ENCODE measurements at regions not wholly inside any gene's neighbourhood (a gene's known extent, or its start where the extent isn't known, plus 50 kb on each side); places are given as distances from the start of the nearest gene placed in this dataset.

DNA sequence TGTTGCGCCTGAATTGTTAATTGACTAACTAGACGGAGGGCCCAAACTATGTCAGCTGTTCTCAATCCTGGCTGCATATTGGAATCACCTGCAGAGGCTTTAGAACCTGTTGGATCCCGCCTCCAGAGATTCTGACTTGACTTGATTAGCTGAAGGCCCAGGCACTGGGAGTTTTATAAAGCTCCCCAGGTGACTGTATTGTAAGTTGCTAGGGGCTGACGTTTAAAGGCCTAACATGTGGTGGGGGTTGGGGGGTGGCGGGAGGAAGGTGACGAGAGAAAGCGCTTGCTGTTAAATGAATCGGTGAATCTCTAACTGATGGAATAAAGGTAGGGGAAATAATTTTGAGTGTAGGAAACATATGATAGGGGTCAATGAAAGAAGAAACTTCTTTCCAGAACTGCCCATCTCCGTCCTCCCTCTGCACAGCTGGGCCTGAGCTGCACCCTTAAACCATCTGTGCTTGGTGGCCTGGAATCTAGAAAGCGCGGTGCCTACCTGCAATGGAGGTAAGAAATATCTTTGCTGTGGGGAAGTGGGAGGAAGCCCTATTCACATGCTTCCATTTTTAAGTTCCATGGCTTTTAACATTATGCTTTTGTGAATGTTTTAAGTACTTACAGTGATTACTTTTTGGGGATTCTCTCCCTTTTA lies 225.0 kb upstream of the FAM3C start:
- DNase-seq (ENCODE audit: low spot score) = no peak
- intact Hi-C loops (cut with DNase I) = no loop called here
- H3K27ac ChIP-seq = no peak overlapping the region
- no peaks in the 10 kb centered on the region for H3K36me3 ChIP-seq
- no peaks in the 10 kb centered on the region for H3K27me3 ChIP-seq (replicated peaks; ENCODE audit: insufficient read depth)
- 86% methylated on average over 11 of the region's 11 CpGs for WGBS
- no peaks in the 10 kb centered on the region for H3K4me1 ChIP-seq (replicated peaks)
- no peak overlapping the region for H3K4me3 ChIP-seq
- no peaks in the 10 kb centered on the region for H3K9me3 ChIP-seq
- TF ChIP-seq, protein P1, sequence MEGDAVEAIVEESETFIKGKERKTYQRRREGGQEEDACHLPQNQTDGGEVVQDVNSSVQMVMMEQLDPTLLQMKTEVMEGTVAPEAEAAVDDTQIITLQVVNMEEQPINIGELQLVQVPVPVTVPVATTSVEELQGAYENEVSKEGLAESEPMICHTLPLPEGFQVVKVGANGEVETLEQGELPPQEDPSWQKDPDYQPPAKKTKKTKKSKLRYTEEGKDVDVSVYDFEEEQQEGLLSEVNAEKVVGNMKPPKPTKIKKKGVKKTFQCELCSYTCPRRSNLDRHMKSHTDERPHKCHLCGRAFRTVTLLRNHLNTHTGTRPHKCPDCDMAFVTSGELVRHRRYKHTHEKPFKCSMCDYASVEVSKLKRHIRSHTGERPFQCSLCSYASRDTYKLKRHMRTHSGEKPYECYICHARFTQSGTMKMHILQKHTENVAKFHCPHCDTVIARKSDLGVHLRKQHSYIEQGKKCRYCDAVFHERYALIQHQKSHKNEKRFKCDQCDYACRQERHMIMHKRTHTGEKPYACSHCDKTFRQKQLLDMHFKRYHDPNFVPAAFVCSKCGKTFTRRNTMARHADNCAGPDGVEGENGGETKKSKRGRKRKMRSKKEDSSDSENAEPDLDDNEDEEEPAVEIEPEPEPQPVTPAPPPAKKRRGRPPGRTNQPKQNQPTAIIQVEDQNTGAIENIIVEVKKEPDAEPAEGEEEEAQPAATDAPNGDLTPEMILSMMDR (IDR thresholded peaks at IDR 0.05) = no peak
- no peak for TF ChIP-seq POLR2A (IDR thresholded peaks at IDR 0.05)
- TF ChIP-seq POLR2AphosphoS5 (IDR thresholded peaks at IDR 0.05) = no peak

DNA sequence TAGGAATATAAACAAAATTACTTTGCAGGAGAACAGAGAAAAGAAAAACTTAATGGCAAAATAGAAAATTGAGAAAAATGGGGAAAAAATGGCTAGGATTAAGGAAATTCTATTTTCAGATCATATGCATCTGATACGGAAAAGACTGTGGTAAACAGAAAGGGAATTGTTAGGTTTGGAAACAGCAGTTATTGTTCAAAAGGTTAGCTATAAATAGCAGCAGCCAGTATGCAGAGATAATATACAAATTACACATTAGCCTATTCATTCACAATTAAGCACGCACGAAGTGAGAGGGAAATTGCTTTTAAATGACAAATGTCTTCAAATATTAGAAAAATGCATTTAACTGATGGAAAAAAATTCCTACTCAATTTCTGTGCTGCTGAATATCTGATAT lies 224.1 kb upstream of the FAM3C start:
- no peak overlapping the region for H3K27ac ChIP-seq
- intact Hi-C loops (cut with DNase I) = no loop called here
- WGBS = 60% methylated on average over 3 of the region's 3 CpGs
- H3K9me3 ChIP-seq = no peaks in the 10 kb centered on the region
- TF ChIP-seq POLR2A (IDR thresholded peaks at IDR 0.05) = no peak
- TF ChIP-seq, protein P1 (IDR thresholded peaks at IDR 0.05) = no peak
- no peak for TF ChIP-seq POLR2AphosphoS5 (IDR thresholded peaks at IDR 0.05)
- no peak overlapping the region for H3K4me3 ChIP-seq
- no peaks in the 10 kb centered on the region for H3K27me3 ChIP-seq (replicated peaks; ENCODE audit: insufficient read depth)
- DNase-seq (ENCODE audit: low spot score) = no peak
- H3K4me1 ChIP-seq (replicated peaks) = no peaks in the 10 kb centered on the region
- no peaks in the 10 kb centered on the region for H3K36me3 ChIP-seq

DNA sequence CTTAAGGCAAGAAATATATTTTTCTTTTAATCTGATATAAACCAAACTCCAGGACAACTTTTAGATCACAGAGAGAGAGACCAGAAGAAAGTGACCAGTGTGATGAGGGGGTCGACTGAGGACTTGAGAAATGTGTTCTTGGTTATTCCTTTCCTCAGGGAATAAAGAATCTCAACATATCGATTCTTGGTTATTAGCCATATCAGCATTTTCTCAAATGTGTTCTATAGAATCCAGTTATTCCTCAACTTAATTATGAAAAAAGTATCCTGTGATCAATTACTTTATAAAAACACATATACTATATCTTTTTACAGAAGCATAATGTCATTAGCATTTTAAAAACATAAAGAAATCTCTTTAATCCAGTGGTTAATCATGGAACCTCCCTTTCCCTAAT lies 222.1 kb upstream of the FAM3C start:
- no peaks in the 10 kb centered on the region for H3K4me1 ChIP-seq (replicated peaks)
- no peak overlapping the region for H3K27ac ChIP-seq
- H3K9me3 ChIP-seq = no peaks in the 10 kb centered on the region
- no peaks in the 10 kb centered on the region for H3K27me3 ChIP-seq (replicated peaks; ENCODE audit: insufficient read depth)
- DNase-seq (ENCODE audit: low spot score) = no peak
- H3K4me3 ChIP-seq = no peak overlapping the region
- 93% methylated on average over 2 of the region's 2 CpGs for WGBS
- intact Hi-C loops (cut with DNase I) = no loop called here
- TF ChIP-seq POLR2AphosphoS5 (IDR thresholded peaks at IDR 0.05) = no peak
- no peak for TF ChIP-seq POLR2A (IDR thresholded peaks at IDR 0.05)
- no peaks in the 10 kb centered on the region for H3K36me3 ChIP-seq

DNA sequence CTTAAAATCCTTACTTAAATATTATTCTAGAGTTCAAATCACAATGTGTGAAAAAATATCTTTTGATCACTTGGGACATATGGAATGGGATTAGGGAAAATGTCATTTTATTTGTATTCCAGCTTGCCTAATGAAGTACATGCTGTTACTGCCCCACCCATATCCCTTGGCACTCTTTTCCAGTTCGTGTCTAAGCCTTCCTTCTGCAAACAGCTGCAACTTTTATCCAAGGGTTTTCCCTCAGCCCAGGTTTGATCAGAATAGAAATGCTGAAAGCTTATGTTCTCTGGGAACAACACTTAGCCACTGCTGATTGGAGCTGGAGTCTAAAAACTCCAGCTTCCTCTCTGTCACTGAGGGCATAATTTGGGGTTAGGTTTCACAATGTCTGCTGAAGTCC lies 214.1 kb upstream of the FAM3C start:
- intact Hi-C loops (cut with DNase I) = no loop called here
- DNase-seq (ENCODE audit: low spot score) = peak; percentile 32
- H3K27me3 ChIP-seq (replicated peaks; ENCODE audit: insufficient read depth) = no peaks in the 10 kb centered on the region
- no peaks in the 10 kb centered on the region for H3K36me3 ChIP-seq
- no peak overlapping the region for H3K4me3 ChIP-seq
- no peak overlapping the region for H3K27ac ChIP-seq
- H3K9me3 ChIP-seq = no peaks in the 10 kb centered on the region
- peaks cover under 1% of the 10 kb centered on the region for H3K4me1 ChIP-seq (replicated peaks)
- WGBS = 0% methylated on average over 1 of the region's 1 CpG
- TF ChIP-seq POLR2AphosphoS5 (IDR thresholded peaks at IDR 0.05) (peak; percentile 18), POLR2A (IDR thresholded peaks at IDR 0.05) (no peak)
- TF ChIP-seq, protein P1 (IDR thresholded peaks at IDR 0.05) = no peak

DNA sequence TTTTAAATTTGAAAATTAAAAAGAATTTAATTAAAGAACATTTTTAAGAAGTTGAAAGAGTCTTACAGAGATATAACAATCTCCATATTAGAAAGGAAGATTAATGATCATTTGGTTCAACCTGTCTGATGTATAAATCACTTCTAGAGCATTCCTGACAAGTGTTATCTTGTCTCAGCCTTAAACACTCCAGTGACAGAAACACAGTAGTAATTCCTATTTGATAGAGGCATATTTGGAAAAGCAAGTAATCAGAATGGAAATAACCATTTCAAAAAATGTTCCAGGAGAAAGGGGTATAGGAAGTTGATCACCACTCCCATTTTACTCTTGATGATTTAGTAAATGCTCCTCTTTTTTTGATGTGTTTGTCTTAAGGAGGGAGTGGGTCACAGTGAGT lies 213.1 kb upstream of the FAM3C start:
- Histone ChIP-seq H3K4me1 (replicated peaks) (peaks cover 2% of the 10 kb centered on the region), H3K27me3 (replicated peaks; ENCODE audit: insufficient read depth) (no peaks in the 10 kb centered on the region), H3K4me3 (no peak overlapping the region), H3K27ac (no peak overlapping the region), H3K36me3 (no peaks in the 10 kb centered on the region), H3K9me3 (no peaks in the 10 kb centered on the region)
- intact Hi-C loops (cut with DNase I) = no loop called here
- TF ChIP-seq, protein P1 (IDR thresholded peaks at IDR 0.05) = no peak
- no peak for TF ChIP-seq POLR2A (IDR thresholded peaks at IDR 0.05)
- TF ChIP-seq POLR2AphosphoS5 (IDR thresholded peaks at IDR 0.05) = no peak
- no peak for DNase-seq (ENCODE audit: low spot score)
